Anterior cingulate cortex (tissue), 58 donors: ENCODE measurements at regions not wholly inside any gene's neighbourhood (a gene's known extent, or its start where the extent isn't known, plus 50 kb on each side); places are given as distances from the start of the nearest gene placed in this dataset.

Source experiments
- DNase-seq, 58 donors: peaks; one replicate each; lab custom pipeline; 2025; lab: John Stamatoyannopoulos, UW

DNA sequence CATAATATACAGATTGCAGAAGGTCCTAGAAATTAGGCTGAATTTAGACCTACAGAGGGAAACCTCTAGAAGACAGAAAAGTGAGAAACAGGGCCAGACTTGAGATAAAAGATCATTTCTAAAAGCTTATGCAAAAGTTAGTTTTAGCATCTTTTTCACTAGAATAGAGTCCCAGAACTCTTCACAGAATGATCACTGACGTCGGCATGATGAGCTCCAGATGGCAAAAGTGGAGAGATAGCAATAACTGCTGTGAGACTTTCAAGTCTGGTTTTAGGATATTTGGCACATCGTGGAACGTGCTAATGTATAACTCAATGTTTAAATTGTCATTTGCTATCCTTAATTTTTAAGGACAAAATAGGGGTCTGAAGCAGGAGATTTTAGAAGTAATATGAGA lies 1050.7 kb upstream of the CELF4 start:
- DNase-seq, result peak in 4 of 58 donors; percentile 4 to 18 (median 11)

GRCh38 chr18:38612904-38613303 lies 1047.3 kb upstream of the CELF4 start:
- no peak for DNase-seq

DNA sequence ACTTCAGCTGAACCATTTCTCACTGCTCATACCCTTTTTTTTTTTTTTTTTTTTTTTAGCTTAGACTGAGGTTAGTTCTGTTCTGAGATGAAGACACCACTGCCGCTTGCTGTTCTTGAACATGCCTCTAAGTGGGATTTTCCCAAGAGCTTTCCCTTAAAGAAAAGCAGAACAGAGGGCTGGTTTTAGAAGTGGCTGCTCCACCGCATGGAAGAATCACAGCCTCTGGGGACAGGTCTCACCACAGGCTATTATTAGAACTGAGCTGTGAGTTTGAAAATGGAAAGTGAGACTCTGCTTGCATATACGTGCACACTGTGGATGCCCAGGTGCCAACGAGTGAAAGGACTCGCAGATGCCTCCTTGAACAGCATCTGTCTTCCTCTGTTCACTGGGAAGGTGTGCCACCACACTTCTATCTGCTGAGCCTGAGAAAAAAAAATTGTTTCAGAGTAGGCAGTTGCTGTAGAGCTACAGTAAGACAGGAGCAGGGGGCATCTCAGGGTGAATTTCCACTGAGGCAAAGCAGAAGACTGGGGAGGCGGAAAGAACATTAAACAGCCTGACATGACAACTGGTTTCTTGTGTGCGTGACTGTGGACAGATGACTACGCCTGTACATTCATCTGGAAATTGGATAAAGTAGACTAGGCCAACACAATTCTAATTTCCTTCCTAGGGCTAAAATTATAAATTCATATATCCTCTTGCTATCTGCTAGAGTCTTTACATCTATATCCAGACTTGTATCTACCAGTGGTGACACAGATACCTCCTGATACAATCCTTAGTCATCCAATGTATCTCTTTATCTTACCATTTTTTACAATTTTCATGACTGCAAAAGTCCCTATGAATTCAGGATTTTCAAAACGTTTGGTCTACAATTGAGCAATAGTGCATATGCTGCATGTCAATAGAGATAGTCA lies 1045.7 kb upstream of the CELF4 start:
- peak in 1 of 58 donors; percentile 1 for DNase-seq

- no peak for DNase-seq
Observed at GRCh38 chr18:38606841-38607240, 1041.2 kb upstream of the CELF4 start.

DNA sequence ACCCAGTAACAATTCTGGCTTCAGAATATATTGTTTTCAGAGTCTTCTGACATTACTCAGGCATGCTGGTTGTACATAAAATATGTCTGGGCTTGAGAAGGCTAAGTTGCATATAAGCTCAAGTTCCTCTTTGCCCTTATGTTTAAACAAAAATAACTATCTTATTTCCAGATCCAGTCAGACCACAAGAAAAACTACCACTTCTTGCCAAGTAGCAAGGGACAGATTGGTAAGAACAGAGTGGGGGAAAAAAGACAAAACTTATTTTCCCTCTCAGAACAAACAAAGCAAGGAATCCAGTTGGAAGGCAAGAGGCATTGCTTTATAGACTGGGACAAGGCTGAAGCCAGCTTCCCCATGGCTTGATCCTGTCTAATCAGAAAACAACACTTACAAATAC lies 1036.7 kb upstream of the CELF4 start:
- no peak for DNase-seq

- no peak for DNase-seq
Observed at GRCh38 chr18:38587571-38587970, 1022.0 kb upstream of the CELF4 start.

GRCh38 chr18:38586327-38586726 lies 1020.7 kb upstream of the CELF4 start:
- DNase-seq, result no peak

DNA sequence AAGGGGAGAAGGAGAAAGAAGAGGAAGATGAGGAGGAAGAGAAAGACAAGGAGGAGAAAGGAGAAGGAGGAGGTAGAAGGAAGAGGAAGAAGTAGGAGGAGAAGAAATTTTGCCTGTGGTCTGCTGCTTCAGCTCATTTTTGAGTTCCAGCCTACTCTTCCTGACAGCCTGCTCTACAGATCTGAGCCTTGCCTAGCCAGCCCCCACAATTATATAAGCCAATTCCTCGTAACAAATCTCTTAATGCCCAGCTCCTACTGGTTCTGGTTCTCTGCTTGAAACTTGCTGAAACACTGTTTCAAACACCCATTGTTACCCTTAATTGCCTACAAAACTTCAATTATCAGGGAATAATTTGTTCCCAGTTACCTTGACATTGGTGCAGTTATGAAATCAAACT lies 1014.2 kb upstream of the CELF4 start:
- no peak for DNase-seq

DNA sequence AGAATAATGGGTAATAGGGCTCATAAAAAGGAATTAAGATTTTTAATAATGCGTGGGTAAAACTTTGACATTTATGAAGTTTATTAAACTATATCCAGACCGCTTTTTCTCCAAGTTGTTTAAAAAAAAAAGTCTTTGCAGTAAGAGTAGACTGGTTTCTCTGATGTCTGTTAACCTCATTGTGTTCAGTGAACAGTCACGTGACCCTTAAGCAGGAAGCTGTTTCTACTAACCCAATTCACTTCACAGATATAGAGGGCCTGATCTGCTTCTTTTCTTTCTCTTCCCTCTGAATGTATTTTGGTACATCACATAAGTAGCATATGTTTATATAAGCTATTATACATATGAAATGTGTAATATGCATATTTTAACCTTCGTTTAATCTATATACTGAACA lies 1011.3 kb upstream of the CELF4 start:
- no peak for DNase-seq

GRCh38 chr18:38576349-38576748 lies 1010.8 kb upstream of the CELF4 start:
- DNase-seq, result no peak

DNA sequence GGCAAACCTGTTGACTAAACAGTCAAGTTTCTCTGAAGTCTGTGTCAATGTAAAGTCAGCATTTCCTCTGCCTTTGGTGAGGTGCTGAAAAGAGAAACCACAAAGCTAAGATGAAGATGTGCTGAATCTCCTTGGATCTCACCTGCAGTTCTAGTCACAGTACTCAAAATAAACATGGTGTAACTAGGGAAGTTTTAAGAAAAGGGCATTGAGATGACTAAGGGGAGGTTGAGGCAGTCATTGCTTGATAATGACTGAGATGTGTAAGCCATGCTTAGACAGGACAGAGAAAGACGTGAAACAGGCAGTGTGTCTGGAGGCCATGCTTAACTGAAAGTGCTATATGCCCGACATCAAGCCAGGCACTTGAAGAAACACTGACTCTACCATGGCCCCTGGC lies 1010.0 kb upstream of the CELF4 start:
- DNase-seq, result no peak

DNA sequence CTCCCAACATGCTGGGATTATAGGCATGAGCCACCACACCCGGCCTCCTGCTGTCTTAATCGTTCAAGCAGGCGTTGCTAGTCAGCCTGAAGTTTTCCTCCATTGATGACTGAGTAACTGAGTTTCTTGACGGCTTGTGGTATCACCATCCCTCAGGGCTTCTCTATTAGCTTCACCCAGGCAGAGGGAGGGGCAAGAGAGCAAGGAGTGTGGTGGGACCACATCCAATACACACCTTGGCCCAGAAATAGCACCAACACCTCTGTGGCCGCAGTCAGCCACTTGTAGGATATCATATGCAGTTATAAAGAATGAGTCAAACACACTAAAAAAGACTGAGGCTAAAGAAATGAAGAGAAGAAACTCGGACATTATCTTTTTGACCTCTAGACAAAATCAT lies 1009.4 kb upstream of the CELF4 start:
- DNase-seq, result no peak

DNA sequence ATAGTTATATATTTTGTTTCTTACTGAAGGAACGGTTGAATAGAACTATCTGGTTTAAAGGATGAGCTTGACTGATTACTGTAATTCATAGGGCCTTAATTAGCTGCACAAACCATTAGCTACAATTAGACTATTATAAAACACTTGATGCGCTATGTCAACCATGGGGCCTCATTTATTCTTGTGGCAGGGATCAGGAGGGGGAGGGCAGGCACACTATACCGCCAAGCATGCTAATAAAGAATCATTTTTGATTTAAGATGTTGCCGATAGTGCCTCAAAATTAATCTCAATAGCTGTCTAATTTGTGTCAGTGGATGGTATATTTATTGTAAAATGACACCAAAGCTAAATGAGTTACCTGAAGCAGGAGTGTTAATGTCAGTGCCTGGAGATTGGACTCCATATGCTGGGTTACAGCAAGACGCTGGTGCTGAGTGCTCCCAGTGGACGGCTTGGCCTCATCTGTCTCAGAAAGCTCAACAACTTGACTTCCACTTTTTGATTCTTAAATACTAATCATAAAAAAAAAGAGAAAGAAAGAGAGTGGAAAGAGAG lies 1007.0 kb upstream of the CELF4 start:
- no peak for DNase-seq

DNA sequence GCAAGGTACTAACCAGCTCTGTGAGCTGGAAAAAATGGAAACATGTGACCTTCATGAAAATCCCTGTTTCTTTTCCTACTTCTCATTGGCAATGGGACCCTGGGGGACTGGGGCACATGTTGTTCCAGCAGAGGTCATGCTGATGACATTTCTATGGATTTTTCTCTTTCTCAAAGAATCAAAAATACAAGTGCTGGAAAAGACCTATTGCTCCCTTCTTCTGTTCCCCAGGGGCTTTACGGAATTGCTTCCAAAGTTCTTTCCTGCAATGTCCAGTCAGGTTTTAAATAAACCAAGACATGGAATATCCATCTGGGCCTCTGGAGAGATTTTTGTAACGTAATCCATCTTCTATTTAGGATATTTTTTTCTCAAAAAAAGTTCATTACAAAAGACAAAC lies 1006.1 kb upstream of the CELF4 start:
- DNase-seq, result no peak

DNA sequence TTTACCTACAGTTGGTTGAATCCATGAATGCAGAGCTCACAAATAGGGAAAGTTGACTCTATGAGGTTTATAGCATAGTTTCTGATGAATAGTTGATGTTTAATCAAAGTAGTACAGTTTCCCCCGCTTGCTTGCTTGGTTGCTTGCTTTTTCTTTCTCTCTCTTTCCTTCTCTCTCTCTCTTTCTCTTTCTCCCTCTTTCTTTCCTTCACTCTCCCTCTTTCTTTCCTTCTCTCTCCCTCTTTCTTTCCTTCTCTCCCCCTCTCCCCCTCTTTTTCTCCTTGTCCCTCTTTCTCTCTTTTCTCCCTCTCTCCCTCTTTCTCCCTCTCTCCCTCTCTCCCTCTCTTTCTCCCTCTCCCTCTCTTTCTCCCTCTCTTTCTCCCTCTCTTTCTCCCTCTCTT lies 999.9 kb upstream of the CELF4 start:
- DNase-seq, result no peak

DNA sequence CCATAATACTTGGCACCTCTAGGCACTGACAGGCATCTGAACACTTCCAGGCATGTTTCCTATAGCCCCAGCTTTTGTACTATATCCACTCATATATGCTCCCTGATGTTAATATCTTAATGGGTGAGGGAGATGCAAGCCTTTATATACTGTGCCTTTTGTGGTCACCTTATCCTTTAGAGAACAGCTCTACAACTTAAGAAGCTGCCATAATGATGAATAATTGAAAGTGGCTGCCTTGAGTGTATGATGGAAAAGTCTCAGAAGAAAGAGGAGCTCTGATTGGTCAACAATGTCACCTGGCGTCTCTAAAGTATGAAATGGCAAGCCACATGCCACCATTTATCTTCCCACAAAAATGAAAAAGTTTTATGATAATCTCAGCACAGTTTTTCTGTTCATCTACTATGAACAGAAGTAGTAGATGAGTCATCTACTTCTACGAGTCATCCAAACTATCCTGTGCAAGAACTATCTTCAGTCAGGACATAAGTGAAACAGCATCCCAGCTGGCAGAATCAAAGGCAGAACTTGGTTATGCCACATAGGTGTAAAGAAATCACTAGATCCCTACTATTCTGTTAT lies 997.9 kb upstream of the CELF4 start:
- no peak for DNase-seq

DNA sequence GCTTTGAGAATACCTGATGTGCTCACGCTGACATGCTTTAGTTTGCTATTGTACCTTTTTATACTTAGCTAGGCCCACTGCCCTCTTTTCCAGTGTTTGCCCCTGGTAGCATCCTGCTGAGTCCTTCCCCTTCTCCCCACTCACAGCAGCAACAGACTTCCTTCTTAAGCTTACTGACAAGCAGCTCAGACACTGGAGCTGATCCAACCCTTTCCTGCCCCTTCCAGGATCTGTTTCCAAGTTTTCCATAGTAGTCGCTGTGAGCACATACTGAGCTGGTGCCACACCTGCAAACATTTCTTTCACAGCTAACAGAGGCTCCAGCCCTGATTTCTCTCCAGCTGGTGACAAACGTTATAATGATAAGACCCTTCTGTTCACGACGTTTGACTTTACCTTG lies 991.4 kb upstream of the CELF4 start:
- peak in 1 of 58 donors; percentile 13 for DNase-seq

DNA sequence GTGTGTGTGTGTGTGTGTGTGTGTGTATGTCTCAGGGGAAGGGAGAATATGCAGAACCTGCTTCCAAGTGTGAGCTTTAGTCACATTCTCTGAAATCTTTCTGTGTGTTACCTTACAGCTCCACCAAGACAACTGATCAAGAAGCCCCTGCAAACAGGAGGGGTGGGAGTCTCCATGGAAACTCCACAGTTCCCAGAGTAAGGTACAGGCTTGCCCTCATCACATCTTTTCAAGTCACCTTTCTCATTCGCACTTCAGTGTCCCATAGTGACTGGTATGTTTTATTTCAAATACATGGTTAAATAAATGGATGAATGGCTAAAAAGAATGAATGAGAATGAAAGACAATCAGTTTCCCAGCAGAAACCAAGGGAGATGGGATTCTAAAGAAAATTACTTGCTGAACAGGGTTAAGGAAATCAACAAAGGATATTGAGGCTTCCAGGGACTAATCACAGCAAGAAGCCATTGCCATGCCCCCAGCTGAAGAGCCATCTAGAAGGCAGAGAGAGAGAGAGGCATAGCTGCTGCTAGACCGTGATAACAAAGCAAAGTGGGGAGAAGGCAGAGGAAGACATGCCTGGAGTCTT lies 987.2 kb upstream of the CELF4 start:
- DNase-seq, result no peak

DNA sequence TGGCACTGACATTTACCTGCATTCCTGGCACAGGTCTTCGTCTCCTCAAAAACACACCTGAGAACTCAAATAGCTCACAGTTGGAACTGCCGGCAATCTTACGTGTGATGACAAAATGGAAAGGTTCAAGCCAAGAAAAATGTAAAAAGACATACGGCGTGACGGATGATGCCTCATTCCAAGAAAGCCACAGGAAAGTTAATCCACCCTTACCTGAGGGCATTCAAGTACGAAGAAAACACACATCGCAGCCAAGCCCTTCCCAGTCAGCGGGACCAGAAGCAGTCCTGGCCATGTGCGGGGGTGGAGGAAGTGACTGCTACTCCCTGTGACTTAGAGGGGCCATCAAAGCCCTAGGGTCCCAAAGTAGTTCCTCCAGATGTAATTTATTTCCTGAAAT lies 986.3 kb upstream of the CELF4 start:
- DNase-seq, result no peak

DNA sequence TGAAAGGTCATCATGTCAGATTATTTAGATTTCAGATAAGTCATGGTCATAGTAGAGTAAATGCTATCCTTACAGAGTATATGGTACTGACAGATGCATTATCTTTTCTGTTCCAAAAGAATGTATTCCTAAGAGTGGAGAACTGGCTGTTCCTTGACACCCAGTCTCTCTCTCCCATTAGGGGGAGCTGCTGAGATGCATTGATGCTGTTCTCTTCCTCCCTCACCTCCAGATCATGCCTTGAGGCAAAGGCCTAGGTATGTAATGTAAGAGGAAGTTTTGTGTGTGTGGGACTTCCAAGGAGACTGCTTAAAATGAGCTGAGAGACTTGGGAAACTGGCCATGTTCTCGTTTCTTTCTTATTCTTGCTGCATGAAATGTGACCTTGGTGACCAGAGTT lies 979.5 kb upstream of the CELF4 start:
- no peak for DNase-seq

- no peak for DNase-seq
Observed at GRCh38 chr18:38539856-38540255, 974.3 kb upstream of the CELF4 start.
